ENCODE measurements at regions not wholly inside any gene's neighbourhood (a gene's known extent, or its start where the extent isn't known, plus 50 kb on each side); places are given as distances from the start of the nearest gene placed in this dataset.
A peak's percentile ranks its signal among the peaks of the same experiment; 100 is the strongest.

GRCh38 chr5:56480078-56480704, 247.1 kb upstream of the ANKRD55 start (continued):
- TF ChIP-seq KMT2A (CRISPR knock-in tag; IDR thresholded peaks at IDR 0.05) (peak; percentile 38; the same call in 1 of the 2 replicates), JUN (CRISPR knock-in tag; IDR thresholded peaks at IDR 0.05) (no peak), FIP1L1 (IDR thresholded peaks at IDR 0.05; ENCODE audit: borderline replicate concordance, insufficient read depth, low read depth, low read length) (0 out of 2 replicates have a peak, but pooled peaks have one; percentile 1), ZNF512B (CRISPR knock-in tag; IDR thresholded peaks at IDR 0.05; ENCODE audit: borderline replicate concordance) (peak; percentile 91; the same call in 1 of the 2 replicates), DBP (CRISPR knock-in tag; IDR thresholded peaks at IDR 0.05; ENCODE audit: not compliant biosample characterization) (no peak), ZNF704 (CRISPR knock-in tag; IDR thresholded peaks at IDR 0.05; ENCODE audit: borderline replicate concordance) (no peak), CEBPG (CRISPR knock-in tag; IDR thresholded peaks at IDR 0.05) (peak; percentile 49), ZNF691 (CRISPR knock-in tag; IDR thresholded peaks at IDR 0.05; ENCODE audit: borderline replicate concordance, low read depth) (peak; percentile 51; the same call in 1 of the 2 replicates), ZNF34 (CRISPR knock-in tag; IDR thresholded peaks at IDR 0.05; ENCODE audit: borderline replicate concordance) (0 out of 2 replicates have a peak, but pooled peaks have one; percentile 27), ZSCAN20 (CRISPR knock-in tag; IDR thresholded peaks at IDR 0.05; ENCODE audit: borderline replicate concordance) (no peak), SMAD1 (CRISPR knock-in tag; IDR thresholded peaks at IDR 0.05; ENCODE audit: borderline replicate concordance, low read depth) (peak; percentile 65; the same call in 1 of the 2 replicates), ZBTB10 (CRISPR knock-in tag; IDR thresholded peaks at IDR 0.05; ENCODE audit: borderline replicate concordance) (peak; percentile 32; the same call in 1 of the 2 replicates), HNRNPH1 (optimal IDR thresholded peaks at IDR 0.05; ENCODE audit: low read depth, low read length) (no peak), TSC22D2 (CRISPR knock-in tag; IDR thresholded peaks at IDR 0.05; ENCODE audit: borderline replicate concordance) (0 out of 2 replicates have a peak, but pooled peaks have one; percentile 9), ZNF343 (CRISPR knock-in tag; IDR thresholded peaks at IDR 0.05) (no peak), ZBTB26 (CRISPR knock-in tag; IDR thresholded peaks at IDR 0.05; ENCODE audit: borderline replicate concordance) (peak; percentile 71; the same call in 1 of the 2 replicates), ZNF562 (CRISPR knock-in tag; IDR thresholded peaks at IDR 0.05; ENCODE audit: borderline replicate concordance) (no peak), ZNF777 (CRISPR knock-in tag; IDR thresholded peaks at IDR 0.05) (no peak), RAD51 (IDR thresholded peaks at IDR 0.05; ENCODE audit: borderline replicate concordance) (no peak)

All from HepG2 (cell line).